HG02759 (cell line): ENCODE measurements at regions not wholly inside any gene's neighbourhood (a gene's known extent, or its start where the extent isn't known, plus 50 kb on each side); places are given as distances from the start of the nearest gene placed in this dataset.
"Not testable (repeated sequence)": the region's sequence is repeated elsewhere in the genome, so short reads cannot be mapped to it uniquely, and the experiment has no call there.

Source experiments
- ATAC-seq: cut with Tn5 transposase; IDR thresholded peaks from one replicate; pipeline ENCODE4 v1.9.1; 2021; ENCODE audit warnings: mild to moderate bottlenecking, moderate library complexity; ENCODE audit not compliant: unreplicated experiment

- no peak for ATAC-seq
Observed at GRCh38 chr17:13862346-13862745, 207.0 kb upstream of the COX10 start.

GRCh38 chr17:13863436-13863835 lies 205.9 kb upstream of the COX10 start:
- no peak for ATAC-seq

- no peak for ATAC-seq
Observed at GRCh38 chr17:13864521-13864920, 204.8 kb upstream of the COX10 start.

- ATAC-seq: no peak
Observed at GRCh38 chr17:13865650-13866049, 203.7 kb upstream of the COX10 start.

GRCh38 chr17:13869331-13869940 lies 199.9 kb upstream of the COX10 start:
- no peak for ATAC-seq

- ATAC-seq: no peak
Observed at GRCh38 chr17:13871261-13871660, 198.0 kb upstream of the COX10 start.

- ATAC-seq: no peak
Observed at GRCh38 chr17:13874134-13874533, 195.2 kb upstream of the COX10 start.

- ATAC-seq: no peak
Observed at GRCh38 chr17:13874817-13875216, 194.5 kb upstream of the COX10 start.

- ATAC-seq: no peak
Observed at GRCh38 chr17:13879961-13880466, 189.3 kb upstream of the COX10 start.

- ATAC-seq: no peak
Observed at GRCh38 chr17:13883659-13884058, 185.6 kb upstream of the COX10 start.

GRCh38 chr17:13884347-13884746 lies 185.0 kb upstream of the COX10 start:
- ATAC-seq: no peak

GRCh38 chr17:13885550-13885949 lies 183.8 kb upstream of the COX10 start:
- ATAC-seq: no peak

GRCh38 chr17:13885953-13886889 lies 183.1 kb upstream of the COX10 start:
- no peak for ATAC-seq

- no peak for ATAC-seq
Observed at GRCh38 chr17:13888056-13888609, 181.2 kb upstream of the COX10 start.

- not testable (repeated sequence) for ATAC-seq
Observed at GRCh38 chr17:13908971-13909370, 160.3 kb upstream of the COX10 start.

- no peak for ATAC-seq
Observed at GRCh38 chr17:13909901-13910519, 159.3 kb upstream of the COX10 start.

- no peak for ATAC-seq
Observed at GRCh38 chr17:13917634-13918033, 151.7 kb upstream of the COX10 start.

- no peak for ATAC-seq
Observed at GRCh38 chr17:13918247-13918646, 151.1 kb upstream of the COX10 start.

GRCh38 chr17:13919818-13920217 lies 149.5 kb upstream of the COX10 start:
- ATAC-seq: no peak

- ATAC-seq: no peak
Observed at GRCh38 chr17:13920413-13920812, 148.9 kb upstream of the COX10 start.
